ENCODE measurements at regions not wholly inside any gene's neighbourhood (a gene's known extent, or its start where the extent isn't known, plus 50 kb on each side); places are given as distances from the start of the nearest gene placed in this dataset.
"Not testable (repeated sequence)": the region's sequence is repeated elsewhere in the genome, so short reads cannot be mapped to it uniquely, and the experiment has no call there.

DNA sequence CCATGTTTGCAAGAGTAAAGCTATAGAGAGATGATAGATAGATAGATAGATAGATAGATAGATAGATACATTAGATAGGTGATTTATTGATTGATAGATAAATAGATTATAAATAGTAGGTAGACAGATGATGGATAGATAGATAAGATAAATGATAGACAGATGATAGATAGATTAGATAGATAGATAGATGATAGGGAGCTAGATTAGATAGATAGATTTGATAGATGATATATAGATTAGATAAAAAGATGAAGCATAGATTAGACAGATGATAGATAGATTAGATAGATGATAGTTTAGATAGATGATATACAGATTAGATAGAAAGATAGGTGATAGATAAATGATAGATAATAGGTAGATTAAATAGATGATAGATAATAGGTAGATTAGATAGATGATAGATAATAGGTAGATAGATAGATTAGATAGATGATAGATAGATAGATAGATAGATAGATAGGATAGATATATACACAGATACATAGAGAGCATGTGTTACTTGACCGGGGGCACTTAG, 243.3 kb upstream of the FOXK1 start:
- DNase-seq (ENCODE audit: low read depth), result no peak

- no peak for DNase-seq (ENCODE audit: low read depth)
These were observed 242.7 kb upstream of the FOXK1 start for GRCh38 chr7:4439444-4439843.

DNA sequence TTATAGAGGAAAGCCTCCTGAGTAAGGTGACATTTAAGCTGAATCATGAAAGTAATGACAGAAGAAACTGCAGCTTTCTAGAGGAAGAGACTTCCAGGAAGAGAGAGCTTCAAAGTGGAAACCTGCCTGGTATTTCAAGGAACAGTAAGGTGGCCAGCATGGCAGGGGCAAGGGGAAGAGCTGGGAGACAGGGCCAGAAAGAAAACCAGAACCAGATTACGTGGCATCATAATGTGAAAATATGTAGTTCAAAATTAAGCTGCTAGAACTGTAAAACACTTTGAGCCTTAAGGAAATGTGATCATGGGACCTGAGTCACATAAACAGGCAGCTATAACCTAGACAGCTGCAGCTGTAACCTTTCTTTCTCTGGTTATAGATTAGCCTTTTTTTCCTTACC, 238.0 kb upstream of the FOXK1 start:
- no peak for DNase-seq (ENCODE audit: low read depth)

DNA sequence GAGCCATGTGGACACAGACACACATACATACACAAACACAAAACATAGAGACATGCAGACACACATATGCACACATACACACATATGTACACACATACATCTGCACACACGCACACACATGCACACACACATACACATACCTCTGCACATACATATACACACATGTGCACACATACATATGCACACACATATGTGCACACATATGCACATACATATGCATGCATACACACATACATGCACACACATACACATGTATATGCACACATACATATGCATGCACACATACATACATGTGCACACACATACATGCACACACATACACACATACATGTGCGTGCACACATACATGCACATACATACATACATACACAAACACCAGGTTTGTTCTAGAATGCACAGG, 236.3 kb upstream of the FOXK1 start:
- DNase-seq (ENCODE audit: low read depth), result no peak

DNA sequence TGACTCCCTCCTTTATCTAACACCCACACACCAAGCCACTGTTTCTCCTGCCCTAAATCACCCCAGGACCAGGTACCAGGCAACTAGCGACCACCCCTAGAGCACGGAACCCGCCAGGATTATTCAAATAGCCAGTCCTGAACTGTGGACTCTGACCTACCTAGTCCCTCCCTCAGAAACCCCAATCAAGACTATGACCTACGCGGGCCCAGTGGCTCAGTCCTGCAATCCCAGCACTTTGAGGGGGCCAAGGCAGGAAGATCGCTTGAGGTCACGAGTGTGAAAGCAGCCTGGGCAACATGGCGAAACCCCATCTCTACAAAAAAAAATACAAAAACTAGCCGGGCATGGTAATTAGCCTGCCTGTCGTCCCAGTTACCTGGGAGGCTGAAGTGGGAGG, 232.8 kb upstream of the FOXK1 start:
- DNase-seq (ENCODE audit: low read depth), result no peak

- DNase-seq (ENCODE audit: low read depth), result no peak
These were observed 231.6 kb upstream of the FOXK1 start for GRCh38 chr7:4450483-4450882.

GRCh38 chr7:4460597-4460996, 221.5 kb upstream of the FOXK1 start:
- no peak for DNase-seq (ENCODE audit: low read depth)

- DNase-seq (ENCODE audit: low read depth), result no peak
These were observed 220.6 kb upstream of the FOXK1 start for GRCh38 chr7:4461531-4461930.

GRCh38 chr7:4468320-4469102, 213.6 kb upstream of the FOXK1 start:
- DNase-seq (ENCODE audit: low read depth), result no peak

DNA sequence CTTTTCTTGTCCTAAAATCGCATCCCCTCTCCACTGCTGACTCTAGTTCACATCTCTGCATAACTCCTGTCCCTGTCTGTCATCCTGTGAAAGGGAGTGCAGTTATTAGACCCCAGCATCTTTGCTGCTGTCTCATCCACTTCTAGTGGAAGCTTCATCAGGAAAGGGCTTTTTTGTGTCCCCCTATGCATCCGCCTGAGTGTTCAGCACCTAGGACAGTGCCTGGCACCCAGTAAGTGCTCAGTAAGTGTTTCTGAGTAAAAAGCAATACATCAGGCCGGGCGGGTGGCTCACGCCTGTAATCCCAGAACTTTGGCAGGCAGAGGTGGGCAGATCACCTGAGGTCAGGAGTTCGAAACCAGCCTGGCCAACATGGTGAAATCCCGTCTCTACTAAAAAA, 211.8 kb upstream of the FOXK1 start:
- no peak for DNase-seq (ENCODE audit: low read depth)

- no peak for DNase-seq (ENCODE audit: low read depth)
These were observed 209.4 kb upstream of the FOXK1 start for GRCh38 chr7:4472728-4473127.

- DNase-seq (ENCODE audit: low read depth), result peak; percentile 26
These were observed 202.6 kb upstream of the FOXK1 start for GRCh38 chr7:4479367-4480039.

GRCh38 chr7:4480131-4480530, 202.0 kb upstream of the FOXK1 start:
- not testable (repeated sequence) for DNase-seq (ENCODE audit: low read depth)

DNA sequence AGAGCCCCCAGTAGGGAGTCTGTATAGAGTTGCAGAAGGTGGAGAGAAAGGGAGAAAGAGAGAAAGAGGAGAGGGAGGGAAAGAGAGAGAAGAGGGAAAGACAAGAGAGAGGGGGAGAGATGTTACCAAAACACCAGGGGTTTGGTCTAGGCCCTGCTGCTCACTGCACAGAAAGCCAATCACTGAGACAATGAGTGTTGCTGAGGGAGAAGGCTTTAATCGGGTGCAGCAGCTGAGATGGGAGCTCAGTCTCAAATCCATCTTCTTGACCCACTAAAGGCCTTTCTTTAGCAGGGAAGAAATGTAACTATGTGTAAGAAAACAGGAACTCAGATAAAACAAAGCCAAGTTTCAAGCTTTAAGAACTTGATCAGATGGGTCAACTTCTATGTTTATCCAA, 198.2 kb upstream of the FOXK1 start:
- no peak for DNase-seq (ENCODE audit: low read depth)

DNA sequence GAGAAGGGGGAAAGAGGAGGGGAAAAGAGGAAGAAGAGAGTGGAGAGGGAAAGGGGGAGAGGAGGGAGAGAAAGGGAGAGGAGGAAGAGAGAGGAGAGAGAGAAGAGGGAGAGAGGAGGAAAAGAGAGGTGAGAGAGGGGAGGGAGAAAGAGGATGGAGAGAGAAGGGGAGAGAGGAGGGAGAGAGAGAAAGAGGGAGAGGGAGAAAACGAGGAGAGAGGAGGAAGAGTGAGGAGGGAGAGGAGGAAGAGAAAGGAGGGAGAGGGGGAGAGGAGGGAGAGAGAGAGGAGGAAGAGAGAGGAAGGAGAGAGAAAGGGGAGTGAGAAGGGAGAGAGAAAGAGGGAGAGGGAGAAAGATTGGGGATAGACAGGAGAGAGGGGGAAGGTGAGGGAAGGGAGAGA, 197.6 kb upstream of the FOXK1 start:
- no peak for DNase-seq (ENCODE audit: low read depth)

DNA sequence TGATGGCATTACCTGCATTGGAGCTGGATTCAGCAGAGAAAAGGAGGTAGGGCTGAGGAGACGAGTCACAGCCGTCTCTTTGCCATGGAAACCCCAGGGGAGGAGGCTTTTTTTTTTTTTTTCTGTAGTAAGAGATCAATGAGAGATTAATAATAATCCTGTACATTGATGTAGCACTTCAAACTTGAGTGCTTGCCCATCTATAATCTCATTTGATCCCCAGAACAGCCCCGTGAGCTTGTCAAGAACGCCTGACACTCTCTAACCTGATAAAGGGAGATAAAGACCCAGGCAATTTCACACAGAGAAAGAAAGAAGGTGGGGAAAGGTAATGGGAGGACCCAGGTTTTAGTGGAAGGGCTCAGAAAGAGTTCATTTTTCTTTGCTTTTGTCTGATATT, 195.2 kb upstream of the FOXK1 start:
- no peak for DNase-seq (ENCODE audit: low read depth)

DNA sequence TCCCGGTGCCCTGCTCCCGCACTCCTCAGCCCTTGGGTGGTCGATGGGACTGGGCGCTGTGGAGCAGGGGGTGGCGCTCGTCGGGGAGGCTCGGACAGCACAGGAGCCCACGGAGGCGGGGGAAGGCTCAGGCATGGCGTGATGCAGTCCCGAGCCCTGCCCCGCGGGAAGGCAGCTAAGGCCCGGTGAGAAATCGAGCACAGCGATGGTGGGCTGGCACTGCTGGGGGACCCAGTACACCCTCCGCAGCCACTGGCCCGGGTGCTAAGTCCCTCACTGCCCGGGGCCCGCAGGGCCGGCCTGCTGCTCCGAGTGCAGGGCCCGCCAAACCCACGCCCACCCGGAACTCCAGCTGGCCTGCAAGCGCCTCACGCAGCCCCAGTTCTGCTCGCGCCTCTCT, 185.2 kb upstream of the FOXK1 start:
- not testable (repeated sequence) for DNase-seq (ENCODE audit: low read depth)

- no peak for DNase-seq (ENCODE audit: low read depth)
These were observed 181.3 kb upstream of the FOXK1 start for GRCh38 chr7:4500812-4501211.

DNA sequence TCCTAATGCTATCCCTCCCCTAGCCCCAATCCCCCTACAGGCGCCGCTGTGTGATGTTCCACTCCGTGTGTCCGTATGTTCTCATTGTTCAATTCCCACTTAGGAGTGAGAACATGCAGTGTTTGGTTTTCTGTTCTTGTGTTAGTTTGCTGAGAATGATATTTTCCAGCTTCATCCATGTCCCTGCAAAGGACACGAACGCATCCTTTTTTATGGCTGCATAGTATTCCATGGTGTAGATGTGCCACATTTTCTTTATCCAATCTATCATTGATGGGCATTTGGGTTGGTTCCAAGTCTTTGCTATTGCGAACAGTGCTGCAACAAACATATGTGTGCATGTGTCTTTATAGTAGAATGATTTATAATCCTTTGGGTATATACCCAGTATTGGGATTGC, 174.2 kb upstream of the FOXK1 start:
- DNase-seq (ENCODE audit: low read depth), result not testable (repeated sequence)

- DNase-seq (ENCODE audit: low read depth), result no peak
These were observed 168.6 kb upstream of the FOXK1 start for GRCh38 chr7:4513450-4513849.

- no peak for DNase-seq (ENCODE audit: low read depth)
These were observed 162.1 kb upstream of the FOXK1 start for GRCh38 chr7:4519819-4520520.

GRCh38 chr7:4523219-4523618, 158.9 kb upstream of the FOXK1 start:
- DNase-seq (ENCODE audit: low read depth), result no peak

GRCh38 chr7:4523873-4524272, 158.2 kb upstream of the FOXK1 start:
- DNase-seq (ENCODE audit: low read depth), result no peak

Data from CMK (cell line).